HepG2 (cell line): ENCODE measurements at regions not wholly inside any gene's neighbourhood (a gene's known extent, or its start where the extent isn't known, plus 50 kb on each side); places are given as distances from the start of the nearest gene placed in this dataset.

ENCODE experiments used
- ATAC-seq: fragments of 200-7000 bp; cut with Tn5 transposase; 3 replicates; pipeline ENCODE4 v1.9.1; 2020; ENCODE audit warnings: mild to moderate bottlenecking, moderate library complexity
- BruUV-seq: library from RNA; stranded (reverse); fragments of 400-500 nt; replicated peaks from 2 replicates; lab custom pipeline; 2021; lab: Mats Ljungman, UMichigan
- CTCF ChIA-PET: fragments of 300-600 bp; formaldehyde crosslinking; extraction: SDS; loops from one replicate; lab custom pipeline; 2021; ENCODE audit warnings: low total read pairs, inconsistent platforms, low intra/inter-chr PET ratio; lab: Yijun Ruan, JAX
- POLR2A ChIA-PET: fragments of 350-600 bp; sonication (Branson Sonifier 250); formaldehyde crosslinking; loops from one replicate; lab custom pipeline; 2020; ENCODE audit warnings: antibody characterized with exemption, inconsistent platforms; lab: Yijun Ruan, JAX
- DNase-seq: peaks from one replicate; pipeline ENCODE4 v3.0.0-alpha.2; 2015; ENCODE audit warnings: low spot score
- FAIRE-seq: peaks from 3 replicates; lab custom pipeline; 2011; peaks lifted over from hg19 to GRCh38; lab: Jason Lieb, UNC
- H2AFZ ChIP-seq: one replicate; pipeline ENCODE4 v1.6.1; 2011; ENCODE audit warnings: low read length, inconsistent platforms
- H3K27ac ChIP-seq: fragments of 300-600 bp; 3 replicates; pipeline ENCODE4 v1.8.0; 2011; ENCODE audit warnings: mixed run types, mild to moderate bottlenecking, mixed read lengths, low read length, inconsistent platforms; ENCODE audit not compliant: insufficient read depth; ENCODE audit errors: extremely low read length
- H3K27me3 ChIP-seq, 2 experiments: fragments of 200-600 bp in 1 of 2; 2 replicates in 1 of 2; 3 replicates in 1 of 2; pipeline versions ENCODE4 v1.6.0 to v1.8.0; 2011; ENCODE audit warnings: low read length in 2 of 2, mild to moderate bottlenecking in 2 of 2, moderate library complexity in 2 of 2, inconsistent platforms in 1 of 2; ENCODE audit not compliant: insufficient read depth in 2 of 2, control insufficient read depth in 1 of 2
- H3K36me3 ChIP-seq, 2 experiments: fragments of 200-600 bp in 1 of 2; replicated peaks in 1 of 2; 2 replicates in 1 of 2; 3 replicates in 1 of 2; pipeline versions ENCODE4 v1.5.1 to v1.8.0; 2011; ENCODE audit warnings: low read length in 2 of 2, inconsistent platforms in 1 of 2; ENCODE audit not compliant: insufficient read depth in 2 of 2, control insufficient read depth in 1 of 2
- H3K4me1 ChIP-seq: 2 replicates; pipeline ENCODE4 v1.5.1; 2012; ENCODE audit warnings: low read length, inconsistent platforms; ENCODE audit not compliant: insufficient read depth
- H3K4me2 ChIP-seq: 2 replicates; pipeline ENCODE4 v1.6.0; 2011; ENCODE audit warnings: low read depth, low read length, inconsistent platforms
- H3K4me3 ChIP-seq, 3 experiments: fragments of 200-600 bp in 1 of 3; sonication (generic), shearing (Covaris generic) in 1 of 3; replicated peaks in 1 of 3; 2 replicates each; pipeline ENCODE4 v1.5.1; 2011 to 2016; ENCODE audit warnings: low read length in 3 of 3, inconsistent platforms in 2 of 3, low read depth in 2 of 3, mild to moderate bottlenecking in 2 of 3, control low read depth in 1 of 3, mixed read lengths in 1 of 3; ENCODE audit not compliant: insufficient read depth in 1 of 3
- H3K79me2 ChIP-seq: one replicate; pipeline ENCODE4 v1.6.1; 2011; ENCODE audit warnings: low read length, inconsistent platforms; ENCODE audit not compliant: insufficient read depth
- H3K9ac ChIP-seq: 2 replicates; pipeline ENCODE4 v1.6.0; 2011; ENCODE audit warnings: mild to moderate bottlenecking, low read depth, low read length, inconsistent platforms; ENCODE audit not compliant: insufficient read depth
- H3K9me3 ChIP-seq: 2 replicates; pipeline ENCODE4 v1.5.1; 2012; ENCODE audit warnings: mild to moderate bottlenecking, low read length
- H4K20me1 ChIP-seq: 2 replicates; pipeline ENCODE4 v1.6.0; 2011; ENCODE audit warnings: inconsistent platforms, mild to moderate bottlenecking, low read length, moderate library complexity; ENCODE audit not compliant: insufficient read depth
- ATF6 ChIP-seq: sonication (generic); formaldehyde crosslinking; conservative IDR thresholded peaks from 2 replicates; pipeline ENCODE4 v1.4.0; 2020; ENCODE audit warnings: missing genetic modification reagents
- EP300 ChIP-seq, 3 experiments: sonication (generic) in 1 of 3; formaldehyde crosslinking in 1 of 3; IDR thresholded peaks; 2 replicates each; pipeline versions ENCODE4 v1.5.1 to v1.6.1; 2011 to 2020; ENCODE audit warnings: low read depth in 2 of 3, low read length in 2 of 3, borderline replicate concordance in 1 of 3, improper control_type of control experiment in 1 of 3, mild to moderate bottlenecking in 1 of 3, missing genetic modification reagents in 1 of 3, moderate library complexity in 1 of 3
- SMAD9 ChIP-seq: sonication (generic); formaldehyde crosslinking; IDR thresholded peaks from 2 replicates; pipeline ENCODE4 v1.5.1; 2020; ENCODE audit warnings: mild to moderate bottlenecking, missing genetic modification reagents
- SMYD3 ChIP-seq: sonication (generic); formaldehyde crosslinking; IDR thresholded peaks from 2 replicates; pipeline ENCODE4 v1.8.1; 2023; ENCODE audit warnings: mild to moderate bottlenecking, missing genetic modification reagents
- ZNF354B ChIP-seq: sonication (generic); formaldehyde crosslinking; IDR thresholded peaks from 2 replicates; pipeline ENCODE4 v1.8.0; 2022; ENCODE audit warnings: mild to moderate bottlenecking, missing genetic modification reagents
- ZNF7 ChIP-seq: IDR thresholded peaks from 2 replicates; pipeline ENCODE4 v1.6.1; 2016; ENCODE audit warnings: missing biosample characterization, missing genetic modification reagents
- ZNF782 ChIP-seq: sonication (generic); formaldehyde crosslinking; IDR thresholded peaks from 2 replicates; pipeline ENCODE4 v1.4.0; 2020; ENCODE audit warnings: missing genetic modification reagents, mild to moderate bottlenecking, borderline replicate concordance
- WGBS: methylation state at CpG from one replicate; pipeline ENCODE4 v1.1.6; 2017; ENCODE audit warnings: low lambda C conversion rate; 5-methylcytosine and 5-hydroxymethylcytosine counted together
- in situ Hi-C: cut with HindIII; loops from 2 replicates; pipeline ENCODE4 v1.10.0; 2017; ENCODE audit warnings: low pct_unique_long_range_greater_than_20kb; ENCODE audit not compliant: extremely low pct_ligation_motif_present
- intact Hi-C: fragments of 100-400 bp; cut with micrococcal nuclease; formaldehyde crosslinking; loops from one replicate; pipeline ENCODE4 v1.10.0; 2022; ENCODE audit not compliant: unreplicated experiment
- TF ChIP-seq, protein P1 (sequence below): sonication (generic); formaldehyde crosslinking; IDR thresholded peaks from 2 replicates; pipeline ENCODE4 v1.4.0; 2020; ENCODE audit warnings: mild to moderate bottlenecking, missing genetic modification reagents, borderline replicate concordance
- TF ChIP-seq, protein P2 (sequence below): IDR thresholded peaks from 2 replicates; pipeline ENCODE4 v1.6.1; 2018; ENCODE audit warnings: missing genetic modification reagents, mild to moderate bottlenecking, missing compliant biosample characterization
- TF ChIP-seq, protein P3 (sequence below): sonication (generic); formaldehyde crosslinking; IDR thresholded peaks from 2 replicates; pipeline ENCODE4 v1.5.0; 2020; ENCODE audit warnings: mild to moderate bottlenecking, missing genetic modification reagents, moderate library complexity
- TF ChIP-seq, protein P4 (sequence below): sonication (generic); formaldehyde crosslinking; IDR thresholded peaks from 2 replicates; pipeline ENCODE4 v1.5.0; 2020; ENCODE audit warnings: missing genetic modification reagents

DNA sequence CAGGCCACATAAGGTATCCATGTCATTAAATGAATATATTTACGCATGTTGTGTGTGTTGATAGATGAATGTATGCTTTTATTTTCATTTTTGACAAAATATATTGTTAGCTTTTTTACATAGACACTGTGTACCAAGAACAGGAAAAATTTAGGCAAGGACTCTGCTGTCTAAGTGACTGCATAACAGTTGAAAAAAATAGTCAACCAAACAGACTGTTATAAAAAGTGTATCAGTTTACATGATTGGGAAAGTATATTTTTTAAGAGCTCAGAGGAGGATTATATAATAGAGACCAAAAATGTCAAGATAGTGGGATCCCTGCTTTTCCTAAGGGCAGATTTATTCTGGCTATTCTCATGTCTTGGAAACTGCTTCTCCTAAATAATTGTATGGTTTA is 858.0 kb downstream of the SLITRK1 start (continued):
- TF ChIP-seq, protein P1, sequence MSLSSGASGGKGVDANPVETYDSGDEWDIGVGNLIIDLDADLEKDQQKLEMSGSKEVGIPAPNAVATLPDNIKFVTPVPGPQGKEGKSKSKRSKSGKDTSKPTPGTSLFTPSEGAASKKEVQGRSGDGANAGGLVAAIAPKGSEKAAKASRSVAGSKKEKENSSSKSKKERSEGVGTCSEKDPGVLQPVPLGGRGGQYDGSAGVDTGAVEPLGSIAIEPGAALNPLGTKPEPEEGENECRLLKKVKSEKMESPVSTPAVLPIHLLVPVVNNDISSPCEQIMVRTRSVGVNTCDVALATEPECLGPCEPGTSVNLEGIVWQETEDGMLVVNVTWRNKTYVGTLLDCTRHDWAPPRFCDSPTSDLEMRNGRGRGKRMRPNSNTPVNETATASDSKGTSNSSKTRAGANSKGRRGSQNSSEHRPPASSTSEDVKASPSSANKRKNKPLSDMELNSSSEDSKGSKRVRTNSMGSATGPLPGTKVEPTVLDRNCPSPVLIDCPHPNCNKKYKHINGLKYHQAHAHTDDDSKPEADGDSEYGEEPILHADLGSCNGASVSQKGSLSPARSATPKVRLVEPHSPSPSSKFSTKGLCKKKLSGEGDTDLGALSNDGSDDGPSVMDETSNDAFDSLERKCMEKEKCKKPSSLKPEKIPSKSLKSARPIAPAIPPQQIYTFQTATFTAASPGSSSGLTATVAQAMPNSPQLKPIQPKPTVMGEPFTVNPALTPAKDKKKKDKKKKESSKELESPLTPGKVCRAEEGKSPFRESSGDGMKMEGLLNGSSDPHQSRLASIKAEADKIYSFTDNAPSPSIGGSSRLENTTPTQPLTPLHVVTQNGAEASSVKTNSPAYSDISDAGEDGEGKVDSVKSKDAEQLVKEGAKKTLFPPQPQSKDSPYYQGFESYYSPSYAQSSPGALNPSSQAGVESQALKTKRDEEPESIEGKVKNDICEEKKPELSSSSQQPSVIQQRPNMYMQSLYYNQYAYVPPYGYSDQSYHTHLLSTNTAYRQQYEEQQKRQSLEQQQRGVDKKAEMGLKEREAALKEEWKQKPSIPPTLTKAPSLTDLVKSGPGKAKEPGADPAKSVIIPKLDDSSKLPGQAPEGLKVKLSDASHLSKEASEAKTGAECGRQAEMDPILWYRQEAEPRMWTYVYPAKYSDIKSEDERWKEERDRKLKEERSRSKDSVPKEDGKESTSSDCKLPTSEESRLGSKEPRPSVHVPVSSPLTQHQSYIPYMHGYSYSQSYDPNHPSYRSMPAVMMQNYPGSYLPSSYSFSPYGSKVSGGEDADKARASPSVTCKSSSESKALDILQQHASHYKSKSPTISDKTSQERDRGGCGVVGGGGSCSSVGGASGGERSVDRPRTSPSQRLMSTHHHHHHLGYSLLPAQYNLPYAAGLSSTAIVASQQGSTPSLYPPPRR (CRISPR knock-in tag), result no peak
- TF ChIP-seq SMYD3 (CRISPR knock-in tag) (no peak), EP300 (IDR thresholded peaks at IDR 0.05; ENCODE audit: low read depth in 2 of 2, low read length in 2 of 2) (no peak), EP300 (CRISPR knock-in tag; IDR thresholded peaks at IDR 0.05; ENCODE audit: borderline replicate concordance) (no peak), ZNF7 (CRISPR knock-in tag) (no peak)

DNA sequence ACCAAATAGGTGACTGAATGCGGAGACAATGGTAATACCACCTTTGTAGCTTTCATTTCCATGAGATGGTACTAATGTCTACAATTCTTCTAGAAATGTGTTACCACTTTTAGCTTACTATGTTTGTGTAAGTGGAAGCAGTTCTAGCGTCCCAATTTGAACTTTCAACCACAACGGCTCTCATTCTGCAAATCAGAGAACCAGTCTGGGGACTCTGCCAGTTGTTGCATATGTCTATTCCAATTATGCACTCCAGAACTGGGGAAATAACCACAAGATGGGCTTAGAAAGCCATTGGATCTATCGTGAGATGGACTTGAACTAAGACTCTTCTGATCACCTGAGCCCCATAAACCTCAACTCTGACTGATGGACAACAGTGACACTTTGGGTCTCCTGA is 862.3 kb downstream of the SLITRK1 start:
- H3K27me3 ChIP-seq, result no peaks in the 10 kb centered on the region
- FAIRE-seq (no peak), DNase-seq (no peak), ATAC-seq (no peak)
- no peaks in the 10 kb centered on the region for H3K79me2 ChIP-seq
- in situ Hi-C loops (no loop called here), intact Hi-C loops (no loop called here)
- BruUV-seq, result no TSS peak
- no peaks in the 10 kb centered on the region for H4K20me1 ChIP-seq
- no peak overlapping the region for H3K9ac ChIP-seq
- ChIA-PET CTCF (no interaction called here), POLR2A (no interaction called here)
- H3K9me3 ChIP-seq, result peaks cover 42% of the 10 kb centered on the region
- H2AFZ ChIP-seq, result no peak overlapping the region
- H3K4me2 ChIP-seq, result no peak overlapping the region
- WGBS, result 16% methylated on average over 4 of the region's 4 CpGs
- H3K27ac ChIP-seq, result no peak overlapping the region
- H3K36me3 ChIP-seq, result no peaks in the 10 kb centered on the region
- H3K4me3 ChIP-seq, result no peak overlapping the region
- no peaks in the 10 kb centered on the region for H3K4me1 ChIP-seq
- TF ChIP-seq, protein P2, sequence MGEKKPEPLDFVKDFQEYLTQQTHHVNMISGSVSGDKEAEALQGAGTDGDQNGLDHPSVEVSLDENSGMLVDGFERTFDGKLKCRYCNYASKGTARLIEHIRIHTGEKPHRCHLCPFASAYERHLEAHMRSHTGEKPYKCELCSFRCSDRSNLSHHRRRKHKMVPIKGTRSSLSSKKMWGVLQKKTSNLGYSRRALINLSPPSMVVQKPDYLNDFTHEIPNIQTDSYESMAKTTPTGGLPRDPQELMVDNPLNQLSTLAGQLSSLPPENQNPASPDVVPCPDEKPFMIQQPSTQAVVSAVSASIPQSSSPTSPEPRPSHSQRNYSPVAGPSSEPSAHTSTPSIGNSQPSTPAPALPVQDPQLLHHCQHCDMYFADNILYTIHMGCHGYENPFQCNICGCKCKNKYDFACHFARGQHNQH (CRISPR knock-in tag), result no peak
- no peak for TF ChIP-seq SMAD9 (CRISPR knock-in tag)
- no peak for TF ChIP-seq ZNF782
- no peak for TF ChIP-seq ZNF354B
- TF ChIP-seq, protein P3, sequence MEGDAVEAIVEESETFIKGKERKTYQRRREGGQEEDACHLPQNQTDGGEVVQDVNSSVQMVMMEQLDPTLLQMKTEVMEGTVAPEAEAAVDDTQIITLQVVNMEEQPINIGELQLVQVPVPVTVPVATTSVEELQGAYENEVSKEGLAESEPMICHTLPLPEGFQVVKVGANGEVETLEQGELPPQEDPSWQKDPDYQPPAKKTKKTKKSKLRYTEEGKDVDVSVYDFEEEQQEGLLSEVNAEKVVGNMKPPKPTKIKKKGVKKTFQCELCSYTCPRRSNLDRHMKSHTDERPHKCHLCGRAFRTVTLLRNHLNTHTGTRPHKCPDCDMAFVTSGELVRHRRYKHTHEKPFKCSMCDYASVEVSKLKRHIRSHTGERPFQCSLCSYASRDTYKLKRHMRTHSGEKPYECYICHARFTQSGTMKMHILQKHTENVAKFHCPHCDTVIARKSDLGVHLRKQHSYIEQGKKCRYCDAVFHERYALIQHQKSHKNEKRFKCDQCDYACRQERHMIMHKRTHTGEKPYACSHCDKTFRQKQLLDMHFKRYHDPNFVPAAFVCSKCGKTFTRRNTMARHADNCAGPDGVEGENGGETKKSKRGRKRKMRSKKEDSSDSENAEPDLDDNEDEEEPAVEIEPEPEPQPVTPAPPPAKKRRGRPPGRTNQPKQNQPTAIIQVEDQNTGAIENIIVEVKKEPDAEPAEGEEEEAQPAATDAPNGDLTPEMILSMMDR (CRISPR knock-in tag), result no peak
- TF ChIP-seq ATF6 (CRISPR knock-in tag), result no peak
- TF ChIP-seq, protein P4, sequence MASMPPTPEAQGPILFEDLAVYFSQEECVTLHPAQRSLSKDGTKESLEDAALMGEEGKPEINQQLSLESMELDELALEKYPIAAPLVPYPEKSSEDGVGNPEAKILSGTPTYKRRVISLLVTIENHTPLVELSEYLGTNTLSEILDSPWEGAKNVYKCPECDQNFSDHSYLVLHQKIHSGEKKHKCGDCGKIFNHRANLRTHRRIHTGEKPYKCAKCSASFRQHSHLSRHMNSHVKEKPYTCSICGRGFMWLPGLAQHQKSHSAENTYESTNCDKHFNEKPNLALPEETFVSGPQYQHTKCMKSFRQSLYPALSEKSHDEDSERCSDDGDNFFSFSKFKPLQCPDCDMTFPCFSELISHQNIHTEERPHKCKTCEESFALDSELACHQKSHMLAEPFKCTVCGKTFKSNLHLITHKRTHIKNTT (CRISPR knock-in tag), result no peak
